HG03135 (cell line): ENCODE measurements at regions not wholly inside any gene's neighbourhood (a gene's known extent, or its start where the extent isn't known, plus 50 kb on each side); places are given as distances from the start of the nearest gene placed in this dataset.
"Not testable (repeated sequence)": the region's sequence is repeated elsewhere in the genome, so short reads cannot be mapped to it uniquely, and the experiment has no call there.

Experiments used
- ATAC-seq: cut with Tn5 transposase; IDR thresholded peaks from one replicate; pipeline ENCODE4 v1.9.1; 2021; ENCODE audit warnings: mild to moderate bottlenecking, moderate library complexity; ENCODE audit not compliant: unreplicated experiment

GRCh38 chr6:165010556-165011535, 298.6 kb downstream of the C6orf118 start:
- no peak for ATAC-seq

- ATAC-seq = no peak
These were observed 300.4 kb downstream of the C6orf118 start for GRCh38 chr6:165008971-165009370.

- no peak for ATAC-seq
These were observed 306.5 kb downstream of the C6orf118 start for GRCh38 chr6:165002866-165003265.

GRCh38 chr6:165002358-165002757, 307.0 kb downstream of the C6orf118 start:
- no peak for ATAC-seq

GRCh38 chr6:165001502-165002157, 307.8 kb downstream of the C6orf118 start:
- ATAC-seq = no peak

- no peak for ATAC-seq
These were observed 311.1 kb downstream of the C6orf118 start for GRCh38 chr6:164998297-164998696.

GRCh38 chr6:164996838-164997237, 312.6 kb downstream of the C6orf118 start:
- no peak for ATAC-seq

- no peak for ATAC-seq
These were observed 317.8 kb downstream of the C6orf118 start for GRCh38 chr6:164991573-164991972.

GRCh38 chr6:164990901-164991300, 318.5 kb downstream of the C6orf118 start:
- no peak for ATAC-seq

GRCh38 chr6:164982389-164982788, 327.0 kb downstream of the C6orf118 start:
- no peak for ATAC-seq

GRCh38 chr6:164967102-164967501, 342.3 kb downstream of the C6orf118 start:
- no peak for ATAC-seq

- no peak for ATAC-seq
These were observed 346.6 kb downstream of the C6orf118 start for GRCh38 chr6:164962805-164963204.

- no peak for ATAC-seq
These were observed 362.2 kb downstream of the C6orf118 start for GRCh38 chr6:164947164-164947563.

GRCh38 chr6:164942271-164942670, 367.1 kb downstream of the C6orf118 start:
- no peak for ATAC-seq

GRCh38 chr6:164933238-164933794, 376.1 kb downstream of the C6orf118 start:
- not testable (repeated sequence) for ATAC-seq

GRCh38 chr6:164929408-164929977, 379.9 kb downstream of the C6orf118 start:
- ATAC-seq = no peak

GRCh38 chr6:164928728-164929407, 380.5 kb downstream of the C6orf118 start:
- no peak for ATAC-seq

- ATAC-seq = no peak
These were observed 381.2 kb downstream of the C6orf118 start for GRCh38 chr6:164928057-164928727.

GRCh38 chr6:164927288-164928056, 381.9 kb downstream of the C6orf118 start:
- peak; percentile 81 for ATAC-seq
